Spinal cord (tissue), 9 donors: ENCODE measurements at regions not wholly inside any gene's neighbourhood (a gene's known extent, or its start where the extent isn't known, plus 50 kb on each side); places are given as distances from the start of the nearest gene placed in this dataset.

Experiments used
- DNase-seq, 6 donors: peaks; one replicate each; pipeline versions ENCODE4 v3.0.0 to v3.0.0-alpha.2; 2013 to 2015; ENCODE audit warnings: low spot score in 6 of 6, low read depth in 4 of 6
- H3K27ac ChIP-seq: one replicate; pipeline ENCODE4 v1.5.1; 2013; ENCODE audit warnings: low read depth, low read length, control low read depth
- H3K27me3 ChIP-seq: one replicate; pipeline ENCODE4 v1.6.1; 2013; ENCODE audit warnings: low read length; ENCODE audit not compliant: control insufficient read depth, insufficient read depth
- H3K36me3 ChIP-seq: one replicate; pipeline ENCODE4 v1.6.1; 2013; ENCODE audit warnings: low read length; ENCODE audit not compliant: control insufficient read depth, insufficient read depth
- H3K4me1 ChIP-seq: one replicate; pipeline ENCODE4 v1.6.1; 2013; ENCODE audit warnings: low read length; ENCODE audit not compliant: control insufficient read depth, insufficient read depth
- H3K4me3 ChIP-seq: one replicate; pipeline ENCODE4 v1.5.1; 2013; ENCODE audit warnings: low read depth, low read length, control low read depth
- H3K9me3 ChIP-seq: one replicate; pipeline ENCODE4 v1.6.1; 2013; ENCODE audit warnings: low read length; ENCODE audit not compliant: control insufficient read depth, insufficient read depth
- WGBS: methylation state at CpG from one replicate; pipeline ENCODE4 v1.1.5; 2013; ENCODE audit warnings: missing lambda C conversion rate; ENCODE audit not compliant: insufficient coverage; 5-methylcytosine and 5-hydroxymethylcytosine counted together
- donor health status: healthy.

- no peak for DNase-seq
- Histone ChIP-seq H3K4me3 (no peak overlapping the region), H3K4me1 (no peaks in the 10 kb centered on the region), H3K27ac (no peak overlapping the region), H3K36me3 (no peaks in the 10 kb centered on the region), H3K27me3 (no peaks in the 10 kb centered on the region), H3K9me3 (peaks cover 7% of the 10 kb centered on the region)
- WGBS: 100% methylated on average over 1 of the region's 2 CpGs
These were observed 71.6 kb upstream of the IMMP2L start for GRCh38 chr7:111633878-111634277.

GRCh38 chr7:111630862-111631261, 68.6 kb upstream of the IMMP2L start:
- no peak overlapping the region for H3K27ac ChIP-seq
- WGBS: no CpG with 5 or more reads among the region's 1 CpG
- H3K36me3 ChIP-seq: no peaks in the 10 kb centered on the region
- no peaks in the 10 kb centered on the region for H3K4me1 ChIP-seq
- peaks cover 7% of the 10 kb centered on the region for H3K9me3 ChIP-seq
- no peak for DNase-seq
- H3K27me3 ChIP-seq: no peaks in the 10 kb centered on the region
- no peak overlapping the region for H3K4me3 ChIP-seq

- H3K27me3 ChIP-seq: no peaks in the 10 kb centered on the region
- no peaks in the 10 kb centered on the region for H3K9me3 ChIP-seq
- no peak for DNase-seq
- H3K4me3 ChIP-seq: no peak overlapping the region
- 84% methylated on average over 3 of the region's 4 CpGs for WGBS
- H3K4me1 ChIP-seq: no peaks in the 10 kb centered on the region
- no peak overlapping the region for H3K27ac ChIP-seq
- no peaks in the 10 kb centered on the region for H3K36me3 ChIP-seq
These were observed 59.8 kb upstream of the IMMP2L start for GRCh38 chr7:111622084-111622483.
